H9 (cell line): ENCODE measurements at regions not wholly inside any gene's neighbourhood (a gene's known extent, or its start where the extent isn't known, plus 50 kb on each side); places are given as distances from the start of the nearest gene placed in this dataset.

Source experiments
- DNase-seq: peaks from one replicate; pipeline ENCODE4 v3.0.0-alpha.2; 2017
- H2AFZ ChIP-seq: one replicate; pipeline ENCODE4 v1.6.1; 2013; ENCODE audit warnings: mild to moderate bottlenecking, low read length, control low read depth, moderate library complexity
- H2AK5ac ChIP-seq: 2 replicates; pipeline ENCODE4 v1.6.1; 2013; ENCODE audit warnings: low read length, control low read depth, mixed read lengths; ENCODE audit not compliant: insufficient read length
- H2BK120ac ChIP-seq: one replicate; pipeline ENCODE4 v1.6.1; 2013; ENCODE audit warnings: low read depth, mild to moderate bottlenecking, low read length, control low read depth, inconsistent platforms; ENCODE audit not compliant: poor library complexity, severe bottlenecking
- H2BK12ac ChIP-seq: 2 replicates; pipeline ENCODE4 v1.6.1; 2013; ENCODE audit warnings: low read length, control low read depth, mixed read lengths, low read depth; ENCODE audit not compliant: insufficient read length
- H2BK15ac ChIP-seq: 2 replicates; pipeline ENCODE4 v1.6.1; 2013; ENCODE audit warnings: low read depth, low read length, control low read depth
- H2BK20ac ChIP-seq: one replicate; pipeline ENCODE4 v1.6.1; 2013; ENCODE audit warnings: low read depth, mild to moderate bottlenecking, low read length, control low read depth, inconsistent platforms; ENCODE audit not compliant: poor library complexity, severe bottlenecking
- H2BK5ac ChIP-seq: 2 replicates; pipeline ENCODE4 v1.6.1; 2013; ENCODE audit warnings: low read length, control low read depth, mixed read lengths; ENCODE audit not compliant: insufficient read length
- H3K14ac ChIP-seq: 2 replicates; pipeline ENCODE4 v1.6.1; 2013; ENCODE audit warnings: low read length, control low read depth; ENCODE audit not compliant: insufficient read depth
- H3K18ac ChIP-seq: 2 replicates; pipeline ENCODE4 v1.6.1; 2013; ENCODE audit warnings: low read depth, mild to moderate bottlenecking, mixed read lengths, low read length, control low read depth; ENCODE audit not compliant: insufficient read length
- H3K23ac ChIP-seq: 2 replicates; pipeline ENCODE4 v1.6.1; 2013; ENCODE audit warnings: low read length, control low read depth, mixed read lengths, low read depth; ENCODE audit not compliant: insufficient read length
- H3K23me2 ChIP-seq: 2 replicates; pipeline ENCODE4 v1.6.1; 2013; ENCODE audit warnings: low read depth, mild to moderate bottlenecking, mixed read lengths, low read length, control low read depth; ENCODE audit not compliant: insufficient read length, poor library complexity, severe bottlenecking
- H3K27ac ChIP-seq: 2 replicates; pipeline ENCODE4 v1.5.1; 2013; ENCODE audit warnings: low read length, control low read depth, mixed read lengths, low read depth; ENCODE audit not compliant: insufficient read length
- H3K27me3 ChIP-seq: 2 replicates; pipeline ENCODE4 v1.6.1; 2013; ENCODE audit warnings: low read length, control low read depth, inconsistent platforms; ENCODE audit not compliant: insufficient read depth
- H3K4ac ChIP-seq: 2 replicates; pipeline ENCODE4 v1.6.1; 2013; ENCODE audit warnings: low read depth, mild to moderate bottlenecking, control low read depth, inconsistent platforms, low read length, moderate library complexity
- H3K4me1 ChIP-seq: 2 replicates; pipeline ENCODE4 v1.6.1; 2013; ENCODE audit warnings: low read length, control low read depth, inconsistent platforms; ENCODE audit not compliant: insufficient read depth
- H3K4me2 ChIP-seq: 2 replicates; pipeline ENCODE4 v1.6.1; 2013; ENCODE audit warnings: low read length, control low read depth, mixed read lengths; ENCODE audit not compliant: insufficient read length, insufficient read depth
- H3K56ac ChIP-seq: 2 replicates; pipeline ENCODE4 v1.6.1; 2013; ENCODE audit warnings: low read depth, mild to moderate bottlenecking, mixed read lengths, low read length, control low read depth; ENCODE audit not compliant: insufficient read length
- H3K79me1 ChIP-seq: 2 replicates; pipeline ENCODE4 v1.6.1; 2013; ENCODE audit warnings: low read depth, mild to moderate bottlenecking, moderate library complexity, low read length, control low read depth, inconsistent platforms; ENCODE audit not compliant: insufficient read depth, poor library complexity, severe bottlenecking
- H3K79me2 ChIP-seq: 2 replicates; pipeline ENCODE4 v1.6.1; 2013; ENCODE audit warnings: low read length, control low read depth, inconsistent platforms; ENCODE audit not compliant: insufficient read depth
- H3K9ac ChIP-seq: 2 replicates; pipeline ENCODE4 v1.6.1; 2013; ENCODE audit warnings: low read length, control low read depth, mixed read lengths; ENCODE audit not compliant: insufficient read length; ENCODE audit errors: extremely low read depth
- H3K9me3 ChIP-seq: one replicate; pipeline ENCODE4 v1.6.1; 2013; ENCODE audit warnings: low read depth, low read length, inconsistent platforms; ENCODE audit not compliant: control insufficient read depth
- H3T11ph ChIP-seq: one replicate; pipeline ENCODE4 v1.6.1; 2013; ENCODE audit warnings: mild to moderate bottlenecking, low read length, control low read depth, inconsistent platforms
- H4K20me1 ChIP-seq: one replicate; pipeline ENCODE4 v1.6.1; 2013; ENCODE audit not compliant: control insufficient read depth, insufficient read length, insufficient read depth
- H4K5ac ChIP-seq: 2 replicates; pipeline ENCODE4 v1.6.1; 2013; ENCODE audit warnings: low read depth, mild to moderate bottlenecking, mixed read lengths, low read length, control low read depth; ENCODE audit not compliant: insufficient read length
- H4K8ac ChIP-seq: replicated peaks from 2 replicates; pipeline ENCODE4 v1.6.1; 2013; ENCODE audit warnings: low read length, control low read depth, mixed read lengths, low read depth; ENCODE audit not compliant: insufficient read length
- H4K91ac ChIP-seq: 2 replicates; pipeline ENCODE4 v1.6.1; 2013; ENCODE audit warnings: low read depth, mild to moderate bottlenecking, moderate library complexity, mixed read lengths, low read length, control low read depth; ENCODE audit not compliant: insufficient read length
- H3K27ac Mint-ChIP-seq, 3 experiments: 2 replicates in 2 of 3; 3 replicates in 1 of 3; pipeline ENCODE4 v1.8.0; 2020 to 2021; ENCODE audit warnings: mixed read lengths in 3 of 3, mild to moderate bottlenecking in 1 of 3, moderate library complexity in 1 of 3
- H3K27me3 Mint-ChIP-seq: 2 replicates; pipeline ENCODE4 v1.8.0; 2021; ENCODE audit warnings: low read depth, mild to moderate bottlenecking, moderate library complexity, mixed read lengths
- H3K36me3 Mint-ChIP-seq, 3 experiments: 2 replicates in 2 of 3; 3 replicates in 1 of 3; pipeline ENCODE4 v1.8.0; 2020 to 2021; ENCODE audit warnings: low read depth in 3 of 3, mixed read lengths in 3 of 3; ENCODE audit not compliant: insufficient read depth in 1 of 3
- H3K4me1 Mint-ChIP-seq, 2 experiments: 2 replicates each; pipeline ENCODE4 v1.8.0; 2020; ENCODE audit warnings: mixed read lengths in 2 of 2
- H3K4me3 Mint-ChIP-seq, 2 experiments: 2 replicates in 1 of 2; 3 replicates in 1 of 2; pipeline ENCODE4 v1.8.0; 2020 to 2021; ENCODE audit warnings: mild to moderate bottlenecking in 2 of 2, mixed read lengths in 2 of 2, moderate library complexity in 1 of 2
- H3K9me3 Mint-ChIP-seq, 2 experiments: 2 replicates in 1 of 2; 3 replicates in 1 of 2; pipeline ENCODE4 v1.8.0; 2020; ENCODE audit warnings: mild to moderate bottlenecking in 2 of 2, mixed read lengths in 2 of 2, moderate library complexity in 1 of 2
- WGBS: extraction: QIAGEN DNeasy Blood & Tissue Kit; methylation state at CpG from one replicate; pipeline ENCODE4 v1.1.7; 2013; ENCODE audit warnings: missing lambda C conversion rate, low lambda C conversion rate, mixed read lengths; ENCODE audit not compliant: insufficient read length; ENCODE audit errors: extremely low coverage; 5-methylcytosine and 5-hydroxymethylcytosine counted together
- TF ChIP-seq, protein P1 (sequence below): fragments of 200-600 bp; sonication (generic); conservative IDR thresholded peaks from 3 replicates; pipeline ENCODE4 v1.8.0; 2021; ENCODE audit warnings: antibody characterized with exemption, mild to moderate bottlenecking

DNA sequence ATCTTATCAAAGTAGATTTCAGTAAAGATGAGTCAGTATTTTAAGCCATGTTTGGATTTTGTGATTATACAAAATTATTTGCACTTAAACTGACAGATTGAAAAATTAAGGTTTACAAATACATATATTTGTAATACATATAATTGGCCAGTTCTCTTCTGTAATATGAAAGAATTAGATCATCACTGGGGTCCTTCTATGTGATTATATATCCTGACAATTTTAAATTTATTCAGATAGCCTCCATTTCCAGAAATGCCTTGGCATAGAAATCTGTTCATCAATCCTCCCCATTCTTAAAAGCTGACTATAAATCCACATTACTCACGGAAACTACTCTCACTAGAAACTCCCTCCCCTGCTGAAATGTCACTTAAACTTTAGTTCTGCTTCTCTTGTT, 280.4 kb upstream of the ANXA10 start:
- Histone ChIP-seq H3K27ac (no peak overlapping the region), H3K18ac (no peak overlapping the region), H3K4me2 (no peak overlapping the region), H3K27me3 (no peaks in the 10 kb centered on the region), H3K23me2 (no peaks in the 10 kb centered on the region), H3T11ph (no peak overlapping the region), H2BK5ac (no peak overlapping the region), H3K79me1 (no peaks in the 10 kb centered on the region), H2BK12ac (no peak overlapping the region), H3K23ac (no peak overlapping the region), H3K79me2 (no peaks in the 10 kb centered on the region), H3K9ac (no peak overlapping the region), H4K20me1 (no peaks in the 10 kb centered on the region), H3K14ac (no peak overlapping the region), H2AK5ac (no peak overlapping the region), H2BK20ac (no peak overlapping the region), H3K56ac (no peak overlapping the region), H3K4me1 (no peaks in the 10 kb centered on the region), H2AFZ (no peak overlapping the region), H4K8ac (no peak overlapping the region), H2BK15ac (no peak overlapping the region), H4K91ac (no peak overlapping the region), H4K5ac (no peak overlapping the region), H3K9me3 (no peaks in the 10 kb centered on the region), H3K4ac (no peak overlapping the region), H2BK120ac (no peak overlapping the region)
- Mint-ChIP-seq H3K27me3 (no peaks in the 10 kb centered on the region), H3K27ac (no peak overlapping the region), H3K4me1 (0 out of 4 replicates have a peak, but pooled peaks cover 4% of the 10 kb centered on the region in 2 experiments), H3K36me3 (peaks cover 4 to 17% (median 8%) of the 10 kb centered on the region in 3 experiments), H3K4me3 (no peak overlapping the region), H3K9me3 (peaks cover 16 to 22% of the 10 kb centered on the region in 2 experiments)
- WGBS = no CpG with 5 or more reads among the region's 1 CpG
- no peak for DNase-seq
- TF ChIP-seq, protein P1, sequence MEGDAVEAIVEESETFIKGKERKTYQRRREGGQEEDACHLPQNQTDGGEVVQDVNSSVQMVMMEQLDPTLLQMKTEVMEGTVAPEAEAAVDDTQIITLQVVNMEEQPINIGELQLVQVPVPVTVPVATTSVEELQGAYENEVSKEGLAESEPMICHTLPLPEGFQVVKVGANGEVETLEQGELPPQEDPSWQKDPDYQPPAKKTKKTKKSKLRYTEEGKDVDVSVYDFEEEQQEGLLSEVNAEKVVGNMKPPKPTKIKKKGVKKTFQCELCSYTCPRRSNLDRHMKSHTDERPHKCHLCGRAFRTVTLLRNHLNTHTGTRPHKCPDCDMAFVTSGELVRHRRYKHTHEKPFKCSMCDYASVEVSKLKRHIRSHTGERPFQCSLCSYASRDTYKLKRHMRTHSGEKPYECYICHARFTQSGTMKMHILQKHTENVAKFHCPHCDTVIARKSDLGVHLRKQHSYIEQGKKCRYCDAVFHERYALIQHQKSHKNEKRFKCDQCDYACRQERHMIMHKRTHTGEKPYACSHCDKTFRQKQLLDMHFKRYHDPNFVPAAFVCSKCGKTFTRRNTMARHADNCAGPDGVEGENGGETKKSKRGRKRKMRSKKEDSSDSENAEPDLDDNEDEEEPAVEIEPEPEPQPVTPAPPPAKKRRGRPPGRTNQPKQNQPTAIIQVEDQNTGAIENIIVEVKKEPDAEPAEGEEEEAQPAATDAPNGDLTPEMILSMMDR = no peak
